HepG2 (cell line): ENCODE measurements at regions not wholly inside any gene's neighbourhood (a gene's known extent, or its start where the extent isn't known, plus 50 kb on each side); places are given as distances from the start of the nearest gene placed in this dataset.

Experiments
- ATAC-seq: fragments of 200-7000 bp; cut with Tn5 transposase; 3 replicates; pipeline ENCODE4 v1.9.1; 2020; ENCODE audit warnings: mild to moderate bottlenecking, moderate library complexity
- BruUV-seq: library from RNA; stranded (reverse); fragments of 400-500 nt; replicated peaks from 2 replicates; lab custom pipeline; 2021; lab: Mats Ljungman, UMichigan
- CTCF ChIA-PET: fragments of 300-600 bp; formaldehyde crosslinking; extraction: SDS; loops from one replicate; lab custom pipeline; 2021; ENCODE audit warnings: low total read pairs, inconsistent platforms, low intra/inter-chr PET ratio; lab: Yijun Ruan, JAX
- POLR2A ChIA-PET: fragments of 350-600 bp; sonication (Branson Sonifier 250); formaldehyde crosslinking; loops from one replicate; lab custom pipeline; 2020; ENCODE audit warnings: antibody characterized with exemption, inconsistent platforms; lab: Yijun Ruan, JAX
- DNase-seq: peaks from one replicate; pipeline ENCODE4 v3.0.0-alpha.2; 2015; ENCODE audit warnings: low spot score
- FAIRE-seq: peaks from 3 replicates; lab custom pipeline; 2011; peaks lifted over from hg19 to GRCh38; lab: Jason Lieb, UNC
- H2AFZ ChIP-seq: one replicate; pipeline ENCODE4 v1.6.1; 2011; ENCODE audit warnings: low read length, inconsistent platforms
- H3K27ac ChIP-seq: fragments of 300-600 bp; 3 replicates; pipeline ENCODE4 v1.8.0; 2011; ENCODE audit warnings: mixed run types, mild to moderate bottlenecking, mixed read lengths, low read length, inconsistent platforms; ENCODE audit not compliant: insufficient read depth; ENCODE audit errors: extremely low read length
- H3K27me3 ChIP-seq, 2 experiments: fragments of 200-600 bp in 1 of 2; 2 replicates in 1 of 2; 3 replicates in 1 of 2; pipeline versions ENCODE4 v1.6.0 to v1.8.0; 2011; ENCODE audit warnings: low read length in 2 of 2, mild to moderate bottlenecking in 2 of 2, moderate library complexity in 2 of 2, inconsistent platforms in 1 of 2; ENCODE audit not compliant: insufficient read depth in 2 of 2, control insufficient read depth in 1 of 2
- H3K36me3 ChIP-seq, 2 experiments: fragments of 200-600 bp in 1 of 2; replicated peaks in 1 of 2; 2 replicates in 1 of 2; 3 replicates in 1 of 2; pipeline versions ENCODE4 v1.5.1 to v1.8.0; 2011; ENCODE audit warnings: low read length in 2 of 2, inconsistent platforms in 1 of 2; ENCODE audit not compliant: insufficient read depth in 2 of 2, control insufficient read depth in 1 of 2
- H3K4me1 ChIP-seq: 2 replicates; pipeline ENCODE4 v1.5.1; 2012; ENCODE audit warnings: low read length, inconsistent platforms; ENCODE audit not compliant: insufficient read depth
- H3K4me2 ChIP-seq: 2 replicates; pipeline ENCODE4 v1.6.0; 2011; ENCODE audit warnings: low read depth, low read length, inconsistent platforms
- H3K4me3 ChIP-seq, 3 experiments: fragments of 200-600 bp in 1 of 3; sonication (generic), shearing (Covaris generic) in 1 of 3; replicated peaks in 1 of 3; 2 replicates each; pipeline ENCODE4 v1.5.1; 2011 to 2016; ENCODE audit warnings: low read length in 3 of 3, inconsistent platforms in 2 of 3, low read depth in 2 of 3, mild to moderate bottlenecking in 2 of 3, control low read depth in 1 of 3, mixed read lengths in 1 of 3; ENCODE audit not compliant: insufficient read depth in 1 of 3
- H3K79me2 ChIP-seq: one replicate; pipeline ENCODE4 v1.6.1; 2011; ENCODE audit warnings: low read length, inconsistent platforms; ENCODE audit not compliant: insufficient read depth
- H3K9ac ChIP-seq: 2 replicates; pipeline ENCODE4 v1.6.0; 2011; ENCODE audit warnings: mild to moderate bottlenecking, low read depth, low read length, inconsistent platforms; ENCODE audit not compliant: insufficient read depth
- H3K9me3 ChIP-seq: 2 replicates; pipeline ENCODE4 v1.5.1; 2012; ENCODE audit warnings: mild to moderate bottlenecking, low read length
- H4K20me1 ChIP-seq: 2 replicates; pipeline ENCODE4 v1.6.0; 2011; ENCODE audit warnings: inconsistent platforms, mild to moderate bottlenecking, low read length, moderate library complexity; ENCODE audit not compliant: insufficient read depth
- FOXK2 ChIP-seq: fragments of 450-650 bp; IDR thresholded peaks from 2 replicates; pipeline ENCODE4 v1.6.1; 2016
- MXD1 ChIP-seq: sonication (generic); formaldehyde crosslinking; IDR thresholded peaks from 2 replicates; pipeline ENCODE4 v1.4.0; 2020; ENCODE audit warnings: mild to moderate bottlenecking, missing genetic modification reagents
- NCOA1 ChIP-seq: sonication (generic); formaldehyde crosslinking; IDR thresholded peaks from 2 replicates; pipeline ENCODE4 v1.9.0; 2021; ENCODE audit warnings: missing genetic modification reagents
- PAXIP1 ChIP-seq: sonication (generic); formaldehyde crosslinking; conservative IDR thresholded peaks from 2 replicates; pipeline ENCODE4 v1.4.0; 2020; ENCODE audit warnings: mild to moderate bottlenecking, missing genetic modification reagents, moderate library complexity
- PHB2 ChIP-seq: fragments of 450-650 bp; IDR thresholded peaks from 2 replicates; pipeline ENCODE4 v1.6.1; 2018; ENCODE audit not compliant: partially characterized antibody
- ZNF570 ChIP-seq: sonication (generic); formaldehyde crosslinking; IDR thresholded peaks from 2 replicates; pipeline ENCODE4 v1.4.0; 2020; ENCODE audit warnings: mild to moderate bottlenecking, missing genetic modification reagents, borderline replicate concordance
- WGBS: methylation state at CpG from one replicate; pipeline ENCODE4 v1.1.6; 2017; ENCODE audit warnings: low lambda C conversion rate; 5-methylcytosine and 5-hydroxymethylcytosine counted together
- in situ Hi-C: cut with HindIII; loops from 2 replicates; pipeline ENCODE4 v1.10.0; 2017; ENCODE audit warnings: low pct_unique_long_range_greater_than_20kb; ENCODE audit not compliant: extremely low pct_ligation_motif_present
- intact Hi-C: fragments of 100-400 bp; cut with micrococcal nuclease; formaldehyde crosslinking; loops from one replicate; pipeline ENCODE4 v1.10.0; 2022; ENCODE audit not compliant: unreplicated experiment

GRCh38 chr12:61452076-61452475, 808.1 kb upstream of the USP15 start:
- in situ Hi-C loops (no loop called here), intact Hi-C loops (no loop called here)
- no peaks in the 10 kb centered on the region for H3K79me2 ChIP-seq
- TF ChIP-seq ZNF570 (CRISPR knock-in tag) (no peak), FOXK2 (no peak), NCOA1 (no peak), PHB2 (no peak), MXD1 (CRISPR knock-in tag) (no peak), PAXIP1 (CRISPR knock-in tag) (no peak)
- no TSS peak for BruUV-seq
- H2AFZ ChIP-seq, result no peak overlapping the region
- 46% methylated on average over 1 of the region's 1 CpG for WGBS
- no peak for DNase-seq
- no peak overlapping the region for H3K4me2 ChIP-seq
- ATAC-seq, result no peak
- no peak overlapping the region for H3K4me3 ChIP-seq
- H3K27me3 ChIP-seq, result no peaks in the 10 kb centered on the region
- CTCF ChIA-PET, result no interaction called here
- POLR2A ChIA-PET, result no interaction called here
- no peaks in the 10 kb centered on the region for H4K20me1 ChIP-seq
- H3K9ac ChIP-seq, result no peak overlapping the region
- H3K4me1 ChIP-seq, result no peaks in the 10 kb centered on the region
- no peak for FAIRE-seq
- no peak overlapping the region for H3K27ac ChIP-seq
- no peaks in the 10 kb centered on the region for H3K36me3 ChIP-seq
- no peaks in the 10 kb centered on the region; the same call in 1 of the 2 replicates for H3K9me3 ChIP-seq
